Fibroblast of lung (primary cell): ENCODE measurements at regions not wholly inside any gene's neighbourhood (a gene's known extent, or its start where the extent isn't known, plus 50 kb on each side); places are given as distances from the start of the nearest gene placed in this dataset.

Experiments
- DNase-seq, 2 donors: peaks; one replicate each; pipeline versions ENCODE4 v3.0.0 to v3.0.0-alpha.2; 2010; ENCODE audit warnings: low read depth in 2 of 2
- H2AFZ ChIP-seq: 2 replicates; pipeline ENCODE4 v1.5.1; 2012; ENCODE audit warnings: low read length, control low read depth, inconsistent platforms
- H3K27ac ChIP-seq: 2 replicates; pipeline ENCODE4 v1.5.1; 2011; ENCODE audit warnings: low read length, control low read depth; ENCODE audit not compliant: insufficient read depth
- H3K27me3 ChIP-seq: 2 replicates; pipeline ENCODE4 v1.5.1; 2011; ENCODE audit warnings: mild to moderate bottlenecking, low read length; ENCODE audit not compliant: control insufficient read depth, insufficient read depth
- H3K36me3 ChIP-seq: 2 replicates; pipeline ENCODE4 v1.5.1; 2011; ENCODE audit warnings: low read length; ENCODE audit not compliant: control insufficient read depth, insufficient read depth
- H3K4me1 ChIP-seq: 2 replicates; pipeline ENCODE4 v1.5.1; 2011; ENCODE audit warnings: low read length; ENCODE audit not compliant: control insufficient read depth, insufficient read depth; ENCODE audit errors: extremely low read depth
- H3K4me2 ChIP-seq: 2 replicates; pipeline ENCODE4 v1.5.1; 2011; ENCODE audit warnings: low read length, control low read depth; ENCODE audit not compliant: insufficient read depth; ENCODE audit errors: extremely low read depth
- H3K4me3 ChIP-seq, 4 experiments: fragments of 200-600 bp in 1 of 4; sonication (generic) in 1 of 4; replicated peaks in 1 of 4; 2 replicates each; pipeline ENCODE4 v1.5.1; 2011 to 2016; ENCODE audit warnings: low read length in 4 of 4, low read depth in 3 of 4, mild to moderate bottlenecking in 3 of 4, control low read depth in 2 of 4, inconsistent platforms in 1 of 4, mixed read lengths in 1 of 4; ENCODE audit not compliant: insufficient read depth in 1 of 4; ENCODE audit errors: control extremely low read depth in 1 of 4
- H3K79me2 ChIP-seq: 2 replicates; pipeline ENCODE4 v1.5.1; 2012; ENCODE audit warnings: mild to moderate bottlenecking, low read length, inconsistent platforms; ENCODE audit not compliant: control insufficient read depth, insufficient read depth
- H3K9ac ChIP-seq: 2 replicates; pipeline ENCODE4 v1.5.1; 2011; ENCODE audit warnings: mild to moderate bottlenecking, low read length, control low read depth; ENCODE audit not compliant: insufficient read depth
- H3K9me3 ChIP-seq: 2 replicates; pipeline ENCODE4 v1.5.1; 2012; ENCODE audit warnings: low read depth, low read length; ENCODE audit not compliant: control insufficient read depth, insufficient read depth
- H4K20me1 ChIP-seq: 2 replicates; pipeline ENCODE4 v1.5.1; 2011; ENCODE audit warnings: low read length; ENCODE audit not compliant: control insufficient read depth, insufficient read depth; ENCODE audit errors: extremely low read depth
- CTCF ChIP-seq, 2 donors: IDR thresholded peaks in 1 of 2; conservative IDR thresholded peaks in 1 of 2; 1 replicate in 1 of 2; 2 replicates in 1 of 2; pipeline ENCODE4 v1.5.1; 2011 to 2012; ENCODE audit warnings: low read length in 2 of 2, control low read depth in 1 of 2, inconsistent platforms in 1 of 2, low read depth in 1 of 2, mild to moderate bottlenecking in 1 of 2
- EZH2 ChIP-seq: IDR thresholded peaks from 2 replicates; pipeline ENCODE4 v1.5.1; 2012; ENCODE audit warnings: low read length, control low read depth, mild to moderate bottlenecking; ENCODE audit errors: missing control alignments

DNA sequence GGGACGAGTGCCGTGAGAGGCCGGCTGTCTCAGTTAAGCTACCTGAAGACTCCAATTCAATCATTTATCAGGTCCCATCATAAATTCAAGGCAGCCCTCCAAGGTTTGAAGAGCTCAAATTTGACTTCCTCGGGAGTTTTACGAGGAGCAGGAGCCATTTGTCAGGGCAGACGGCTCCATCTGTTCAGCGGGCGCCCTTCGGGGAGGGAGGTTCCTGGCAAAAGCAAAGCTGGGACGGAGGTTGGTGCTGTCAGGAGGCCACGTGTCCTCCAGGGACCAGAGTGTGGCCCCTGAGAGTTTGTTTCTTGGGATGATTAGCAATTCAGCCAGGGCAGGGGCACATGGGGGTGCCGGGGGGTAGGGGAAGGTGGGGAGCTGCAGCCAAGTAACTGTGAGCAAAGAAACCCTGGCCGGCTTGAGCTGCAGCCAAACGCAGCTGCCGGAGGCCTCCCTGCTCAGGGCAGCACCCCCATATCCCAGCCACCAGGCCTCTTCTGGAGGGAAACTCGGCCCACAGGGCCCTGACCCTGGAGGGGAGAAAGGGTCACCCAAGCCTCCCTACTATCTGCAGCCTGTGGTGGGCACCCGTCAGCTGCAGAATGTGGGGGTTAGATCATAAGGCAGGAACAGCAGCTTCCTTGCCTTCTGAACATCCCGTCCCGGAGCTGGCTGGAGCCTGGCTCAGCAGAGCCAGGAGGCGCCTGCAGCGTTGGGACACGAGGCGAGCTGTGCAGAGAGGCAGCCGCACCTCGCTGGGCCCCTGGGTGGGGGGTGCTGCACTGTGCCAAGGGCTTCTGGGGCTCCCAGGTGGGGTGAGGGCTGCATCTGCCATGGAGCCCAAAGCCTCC, 63.6 kb upstream of the GATA5 start:
- H3K4me2 ChIP-seq, result no peak overlapping the region
- H2AFZ ChIP-seq, result no peak overlapping the region
- H3K36me3 ChIP-seq, result no peaks in the 10 kb centered on the region
- H3K9ac ChIP-seq, result no peak overlapping the region
- no peaks in the 10 kb centered on the region for H3K79me2 ChIP-seq
- no peak overlapping the region for H3K4me3 ChIP-seq
- no peaks in the 10 kb centered on the region for H3K4me1 ChIP-seq
- no peak overlapping the region for H3K27ac ChIP-seq
- DNase-seq, result no peak
- TF ChIP-seq EZH2, result peak; percentile 40
- TF ChIP-seq CTCF (conservative IDR thresholded peaks at IDR 0.05 in 1 of 2, IDR thresholded peaks at IDR 0.05 in 1 of 2; ENCODE audit: low read depth in 1 of 2, low read length in 2 of 2), result no peak
- H4K20me1 ChIP-seq, result no peaks in the 10 kb centered on the region
- no peaks in the 10 kb centered on the region for H3K9me3 ChIP-seq
- no peaks in the 10 kb centered on the region for H3K27me3 ChIP-seq

DNA sequence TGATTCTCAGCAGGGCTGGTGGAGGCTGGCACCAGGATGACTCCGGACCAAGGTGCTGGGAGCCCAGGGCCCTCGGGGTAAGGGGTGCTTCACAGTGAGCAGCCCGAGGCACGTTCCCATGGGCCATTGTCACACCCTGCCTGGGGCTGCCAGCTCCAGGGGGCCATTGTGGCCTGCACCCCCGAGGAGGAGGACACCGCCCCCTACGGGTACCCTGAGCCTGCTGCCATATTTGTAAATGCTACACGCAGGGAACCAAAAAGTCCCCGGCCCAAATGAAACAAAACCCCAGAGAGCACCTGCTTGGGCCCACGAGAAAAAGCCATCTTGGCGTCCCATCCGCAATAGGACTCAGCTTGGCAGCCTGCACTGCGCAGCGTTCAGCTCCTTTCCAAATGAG, 64.7 kb upstream of the GATA5 start:
- no peak overlapping the region for H3K4me2 ChIP-seq
- no peaks in the 10 kb centered on the region for H3K79me2 ChIP-seq
- no peaks in the 10 kb centered on the region for H4K20me1 ChIP-seq
- no peaks in the 10 kb centered on the region for H3K27me3 ChIP-seq
- H3K4me1 ChIP-seq, result no peaks in the 10 kb centered on the region
- H2AFZ ChIP-seq, result no peak overlapping the region
- H3K4me3 ChIP-seq, result no peak overlapping the region
- no peak for DNase-seq
- no peaks in the 10 kb centered on the region for H3K9me3 ChIP-seq
- H3K36me3 ChIP-seq, result no peaks in the 10 kb centered on the region
- no peak for TF ChIP-seq CTCF (conservative IDR thresholded peaks at IDR 0.05 in 1 of 2, IDR thresholded peaks at IDR 0.05 in 1 of 2; ENCODE audit: low read depth in 1 of 2, low read length in 2 of 2)
- TF ChIP-seq EZH2, result no peak
- H3K27ac ChIP-seq, result no peak overlapping the region
- H3K9ac ChIP-seq, result no peak overlapping the region

GRCh38 chr20:62542862-62543261, 67.1 kb upstream of the GATA5 start:
- no peak for DNase-seq
- H3K36me3 ChIP-seq, result no peaks in the 10 kb centered on the region
- no peaks in the 10 kb centered on the region for H3K79me2 ChIP-seq
- H3K9me3 ChIP-seq, result no peaks in the 10 kb centered on the region
- no peak overlapping the region for H3K4me3 ChIP-seq
- no peaks in the 10 kb centered on the region for H3K4me1 ChIP-seq
- H4K20me1 ChIP-seq, result no peaks in the 10 kb centered on the region
- H3K27ac ChIP-seq, result no peak overlapping the region
- no peak overlapping the region for H3K4me2 ChIP-seq
- no peak overlapping the region for H3K9ac ChIP-seq
- H2AFZ ChIP-seq, result no peak overlapping the region
- H3K27me3 ChIP-seq, result no peaks in the 10 kb centered on the region
- TF ChIP-seq CTCF (conservative IDR thresholded peaks at IDR 0.05 in 1 of 2, IDR thresholded peaks at IDR 0.05 in 1 of 2; ENCODE audit: low read depth in 1 of 2, low read length in 2 of 2) (no peak), EZH2 (no peak)
